ENCODE measurements at regions not wholly inside any gene's neighbourhood (a gene's known extent, or its start where the extent isn't known, plus 50 kb on each side); places are given as distances from the start of the nearest gene placed in this dataset.
"Not testable (repeated sequence)": the region's sequence is repeated elsewhere in the genome, so short reads cannot be mapped to it uniquely, and the experiment has no call there.

DNA sequence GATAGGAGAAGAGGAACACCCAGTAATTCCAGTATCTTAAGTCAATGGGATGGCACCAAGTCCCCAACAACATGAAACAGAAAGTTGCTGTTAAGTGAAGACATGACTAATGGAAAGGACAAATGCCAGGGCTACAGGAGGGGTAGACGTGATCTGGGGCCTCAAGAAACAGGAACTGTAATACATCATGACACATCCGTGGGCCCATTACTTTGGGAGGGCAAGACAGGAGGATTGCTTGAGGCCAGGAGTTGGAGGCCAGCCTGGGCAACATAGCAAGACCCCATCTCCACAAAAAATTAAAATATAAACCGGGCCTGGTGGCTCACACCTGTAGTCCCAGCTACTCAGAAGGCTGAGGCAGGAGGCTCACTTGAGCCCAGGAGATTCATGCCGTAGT is 408.6 kb upstream of the PRKCQ start:
- no peak overlapping the region for H3K4me3 ChIP-seq
- no peaks in the 10 kb centered on the region for H3K27me3 ChIP-seq
- WGBS, 2 donors (ENCODE audit: low coverage in 1 of 2) = 76% methylated on average over 4 of the region's 4 CpGs; no CpG with 5 or more reads in 1 of the 2 donors
- DNase-seq = no peak
- in situ Hi-C loops (cut with MboI; ENCODE audit: low pct_ligation_motif_present in 1 of 4, low pct_unique_long_range_greater_than_20kb in 1 of 4, low sequenced_read_pairs in 3 of 4) (no loop called here), intact Hi-C loops (cut with DNase I; ENCODE audit: low total_unique reads) (no loop called here)
- H3K9me3 ChIP-seq = no peaks in the 10 kb centered on the region
- H3K4me1 ChIP-seq = no peaks in the 10 kb centered on the region
- H3K36me3 ChIP-seq = no peaks in the 10 kb centered on the region
- no peak overlapping the region for H3K27ac ChIP-seq
- no peak for TF ChIP-seq POLR2A (IDR thresholded peaks at IDR 0.05)
- no peak for TF ChIP-seq POLR2AphosphoS5 (IDR thresholded peaks at IDR 0.05)
- TF ChIP-seq, protein P1, sequence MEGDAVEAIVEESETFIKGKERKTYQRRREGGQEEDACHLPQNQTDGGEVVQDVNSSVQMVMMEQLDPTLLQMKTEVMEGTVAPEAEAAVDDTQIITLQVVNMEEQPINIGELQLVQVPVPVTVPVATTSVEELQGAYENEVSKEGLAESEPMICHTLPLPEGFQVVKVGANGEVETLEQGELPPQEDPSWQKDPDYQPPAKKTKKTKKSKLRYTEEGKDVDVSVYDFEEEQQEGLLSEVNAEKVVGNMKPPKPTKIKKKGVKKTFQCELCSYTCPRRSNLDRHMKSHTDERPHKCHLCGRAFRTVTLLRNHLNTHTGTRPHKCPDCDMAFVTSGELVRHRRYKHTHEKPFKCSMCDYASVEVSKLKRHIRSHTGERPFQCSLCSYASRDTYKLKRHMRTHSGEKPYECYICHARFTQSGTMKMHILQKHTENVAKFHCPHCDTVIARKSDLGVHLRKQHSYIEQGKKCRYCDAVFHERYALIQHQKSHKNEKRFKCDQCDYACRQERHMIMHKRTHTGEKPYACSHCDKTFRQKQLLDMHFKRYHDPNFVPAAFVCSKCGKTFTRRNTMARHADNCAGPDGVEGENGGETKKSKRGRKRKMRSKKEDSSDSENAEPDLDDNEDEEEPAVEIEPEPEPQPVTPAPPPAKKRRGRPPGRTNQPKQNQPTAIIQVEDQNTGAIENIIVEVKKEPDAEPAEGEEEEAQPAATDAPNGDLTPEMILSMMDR (IDR thresholded peaks at IDR 0.05) = no peak
- TF ChIP-seq EP300 (IDR thresholded peaks at IDR 0.05; ENCODE audit: low read depth) = no peak

DNA sequence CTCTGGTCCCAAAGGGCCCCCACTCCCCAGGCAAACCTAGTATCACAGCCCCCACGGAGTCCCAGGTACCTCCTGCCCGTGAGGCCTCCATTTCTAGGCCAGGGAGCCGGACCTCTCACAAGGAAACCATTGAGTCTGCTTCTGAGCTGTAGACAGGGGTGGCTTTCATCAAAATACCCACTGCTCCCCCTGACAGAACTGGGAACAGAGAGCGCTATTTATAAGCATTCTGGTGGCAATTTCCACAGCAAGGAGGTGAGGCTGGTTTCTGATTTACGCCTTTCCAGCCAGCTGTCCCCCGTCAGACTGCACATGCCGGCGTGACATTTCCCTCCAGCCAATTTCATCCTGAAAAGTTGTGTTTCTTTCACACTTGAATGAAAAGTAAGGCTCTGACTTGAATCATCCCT is 407.5 kb upstream of the PRKCQ start:
- TF ChIP-seq POLR2A (IDR thresholded peaks at IDR 0.05) = no peak
- WGBS, 2 donors (ENCODE audit: low coverage in 1 of 2) = 88% methylated on average over 8 of the region's 8 CpGs; no CpG with 5 or more reads in 1 of the 2 donors
- H3K36me3 ChIP-seq = no peaks in the 10 kb centered on the region
- no peaks in the 10 kb centered on the region for H3K9me3 ChIP-seq
- H3K27ac ChIP-seq = no peak overlapping the region
- intact Hi-C loops (cut with DNase I; ENCODE audit: low total_unique reads) (no loop called here), in situ Hi-C loops (cut with MboI; ENCODE audit: low pct_ligation_motif_present in 1 of 4, low pct_unique_long_range_greater_than_20kb in 1 of 4, low sequenced_read_pairs in 3 of 4) (no loop called here)
- no peak overlapping the region for H3K4me3 ChIP-seq
- no peaks in the 10 kb centered on the region for H3K27me3 ChIP-seq
- H3K4me1 ChIP-seq = no peaks in the 10 kb centered on the region
- no peak for DNase-seq

DNA sequence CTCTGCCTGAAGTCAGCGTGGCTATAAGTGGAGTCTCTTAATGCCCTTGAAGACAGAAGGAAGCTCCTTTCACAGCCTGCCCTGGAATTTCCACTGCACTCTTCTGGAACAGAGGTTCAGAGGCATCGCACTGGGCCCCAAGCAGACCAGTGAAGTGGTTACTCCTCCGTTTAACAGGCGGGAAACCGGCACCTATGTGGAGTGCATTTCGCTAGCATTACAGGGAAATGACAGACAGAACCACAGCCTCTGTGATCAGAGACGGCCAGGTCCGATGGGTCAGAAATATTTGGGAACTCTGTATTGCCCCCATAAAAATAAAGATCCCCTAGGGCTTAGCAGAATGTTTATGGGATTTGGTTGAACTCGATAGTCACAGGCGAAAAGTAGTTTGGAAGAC is 406.9 kb upstream of the PRKCQ start:
- intact Hi-C loops (cut with DNase I; ENCODE audit: low total_unique reads) (no loop called here), in situ Hi-C loops (cut with MboI; ENCODE audit: low pct_ligation_motif_present in 1 of 4, low pct_unique_long_range_greater_than_20kb in 1 of 4, low sequenced_read_pairs in 3 of 4) (no loop called here)
- no peaks in the 10 kb centered on the region for H3K9me3 ChIP-seq
- no peaks in the 10 kb centered on the region for H3K4me1 ChIP-seq
- H3K36me3 ChIP-seq = no peaks in the 10 kb centered on the region
- no peak overlapping the region for H3K27ac ChIP-seq
- no peaks in the 10 kb centered on the region for H3K27me3 ChIP-seq
- TF ChIP-seq POLR2AphosphoS5 (IDR thresholded peaks at IDR 0.05) (no peak), EP300 (IDR thresholded peaks at IDR 0.05; ENCODE audit: low read depth) (no peak), POLR2A (IDR thresholded peaks at IDR 0.05) (no peak)
- TF ChIP-seq, protein P1 (IDR thresholded peaks at IDR 0.05) = no peak
- WGBS, 2 donors (ENCODE audit: low coverage in 1 of 2) = 67 to 94% methylated on average over 1 to 10 of the region's 10 CpGs
- no peak for DNase-seq
- H3K4me3 ChIP-seq = no peak overlapping the region

DNA sequence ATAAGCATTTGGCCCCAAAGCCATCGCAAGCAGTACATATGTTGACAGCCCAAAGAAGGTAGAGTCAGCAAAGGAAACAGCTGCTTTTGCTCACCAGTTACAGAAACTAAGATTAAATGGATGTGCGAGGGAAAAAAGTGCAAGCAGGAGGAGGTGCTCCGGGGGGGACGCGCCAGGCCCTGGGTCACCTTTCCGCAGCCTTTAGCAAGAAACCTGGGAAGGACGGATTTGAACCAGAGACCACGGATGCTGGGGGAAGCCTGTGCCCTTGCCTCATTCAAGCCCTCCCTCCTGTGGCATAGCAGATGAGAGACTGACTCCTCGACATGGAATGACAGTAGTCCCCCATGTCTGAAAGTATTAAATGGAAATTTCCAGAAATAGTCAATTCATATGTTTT is 405.6 kb upstream of the PRKCQ start:
- in situ Hi-C loops (cut with MboI; ENCODE audit: low pct_ligation_motif_present in 1 of 4, low pct_unique_long_range_greater_than_20kb in 1 of 4, low sequenced_read_pairs in 3 of 4) = no loop called here
- no peak for DNase-seq
- no peaks in the 10 kb centered on the region for H3K36me3 ChIP-seq
- intact Hi-C loops (cut with DNase I; ENCODE audit: low total_unique reads) = no loop called here
- TF ChIP-seq POLR2A (IDR thresholded peaks at IDR 0.05) = no peak
- H3K27me3 ChIP-seq = no peaks in the 10 kb centered on the region
- no peak overlapping the region for H3K27ac ChIP-seq
- H3K9me3 ChIP-seq = no peaks in the 10 kb centered on the region
- no peaks in the 10 kb centered on the region for H3K4me1 ChIP-seq
- H3K4me3 ChIP-seq = no peak overlapping the region
- WGBS, 2 donors (ENCODE audit: low coverage in 1 of 2) = 85 to 86% methylated on average over 7 to 9 of the region's 9 CpGs

DNA sequence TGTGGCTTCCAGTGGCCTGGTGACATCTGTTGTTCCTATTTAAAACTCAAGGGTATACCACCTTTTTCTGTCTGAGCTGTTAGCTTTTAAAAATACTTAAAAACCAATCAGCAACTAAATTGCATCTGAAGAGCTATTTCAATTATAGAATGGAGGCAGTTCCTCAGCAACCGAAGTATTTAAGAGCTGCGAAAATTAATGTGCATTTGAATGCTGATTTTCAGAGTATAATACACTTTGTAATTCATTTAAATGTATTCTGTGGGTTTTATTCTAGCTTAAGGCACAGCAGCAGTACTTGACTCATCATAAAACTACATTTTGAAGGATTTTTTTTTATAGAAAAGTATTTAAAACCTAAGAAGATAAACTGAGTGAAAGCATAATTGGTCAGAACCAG is 404.9 kb upstream of the PRKCQ start:
- H3K4me3 ChIP-seq = no peak overlapping the region
- WGBS, 2 donors (ENCODE audit: low coverage in 1 of 2) = 92 to 96% methylated on average over 2 of the region's 2 CpGs
- no peak for DNase-seq
- TF ChIP-seq EP300 (IDR thresholded peaks at IDR 0.05; ENCODE audit: low read depth) (no peak), POLR2AphosphoS5 (IDR thresholded peaks at IDR 0.05) (no peak), POLR2A (IDR thresholded peaks at IDR 0.05) (no peak)
- TF ChIP-seq, protein P1 (IDR thresholded peaks at IDR 0.05) = no peak
- no peaks in the 10 kb centered on the region for H3K4me1 ChIP-seq
- H3K36me3 ChIP-seq = no peaks in the 10 kb centered on the region
- H3K27me3 ChIP-seq = no peaks in the 10 kb centered on the region
- intact Hi-C loops (cut with DNase I; ENCODE audit: low total_unique reads) = no loop called here
- no peaks in the 10 kb centered on the region for H3K9me3 ChIP-seq
- no peak overlapping the region for H3K27ac ChIP-seq
- in situ Hi-C loops (cut with MboI; ENCODE audit: low pct_ligation_motif_present in 1 of 4, low pct_unique_long_range_greater_than_20kb in 1 of 4, low sequenced_read_pairs in 3 of 4) = no loop called here

DNA sequence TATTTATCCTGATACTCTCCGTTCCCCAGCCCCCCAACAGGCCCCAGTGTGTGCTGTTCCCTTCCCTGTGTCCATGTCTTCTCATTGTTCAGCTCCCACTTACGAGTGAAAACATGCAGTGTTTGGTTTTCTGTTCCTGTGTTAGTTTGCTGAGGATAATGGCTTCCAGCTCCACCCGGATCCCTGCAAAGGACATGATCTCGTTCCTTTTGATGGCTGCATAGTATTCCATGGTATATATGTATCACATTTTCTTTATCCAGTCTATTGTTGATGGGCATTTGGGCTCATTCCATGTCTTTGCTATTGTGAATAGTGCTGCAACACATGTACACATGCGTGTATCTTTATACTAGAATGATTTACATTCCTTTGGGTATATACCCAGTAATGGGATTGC is 403.9 kb upstream of the PRKCQ start:
- in situ Hi-C loops (cut with MboI; ENCODE audit: low pct_ligation_motif_present in 1 of 4, low pct_unique_long_range_greater_than_20kb in 1 of 4, low sequenced_read_pairs in 3 of 4); intact Hi-C loops (cut with DNase I; ENCODE audit: low total_unique reads); H3K4me1 ChIP-seq; H3K4me3 ChIP-seq; H3K27ac ChIP-seq; H3K27me3 ChIP-seq; H3K9me3 ChIP-seq; DNase-seq; H3K36me3 ChIP-seq: not testable (repeated sequence)
- WGBS, 2 donors (ENCODE audit: low coverage in 1 of 2) = 65 to 88% methylated on average over 2 to 4 of the region's 5 CpGs

All from transverse colon (tissue), 4 donors.